LNCaP clone FGC (cell line): ENCODE measurements at regions not wholly inside any gene's neighbourhood (a gene's known extent, or its start where the extent isn't known, plus 50 kb on each side); places are given as distances from the start of the nearest gene placed in this dataset.
A peak's percentile ranks its signal among the peaks of the same experiment; 100 is the strongest.
"Not testable (repeated sequence)": the region's sequence is repeated elsewhere in the genome, so short reads cannot be mapped to it uniquely, and the experiment has no call there.

Experiments
- DNase-seq: peaks from one replicate; pipeline ENCODE4 v3.0.0-alpha.2; 2011; ENCODE audit warnings: low read depth
- H3K4me3 ChIP-seq: 2 replicates; pipeline ENCODE4 v1.5.1; 2011; ENCODE audit warnings: mild to moderate bottlenecking, low read depth, low read length, control low read depth
- CTCF ChIP-seq: IDR thresholded peaks from 2 replicates; pipeline ENCODE4 v1.5.1; 2012; ENCODE audit warnings: mild to moderate bottlenecking; ENCODE audit not compliant: control insufficient read depth, insufficient read depth; ENCODE audit errors: extremely low read depth

GRCh38 chr3:11739706-11740105 lies 96.0 kb upstream of the VGLL4 start:
- H3K4me3 ChIP-seq: no peak overlapping the region
- no peak for TF ChIP-seq CTCF
- no peak for DNase-seq

DNA sequence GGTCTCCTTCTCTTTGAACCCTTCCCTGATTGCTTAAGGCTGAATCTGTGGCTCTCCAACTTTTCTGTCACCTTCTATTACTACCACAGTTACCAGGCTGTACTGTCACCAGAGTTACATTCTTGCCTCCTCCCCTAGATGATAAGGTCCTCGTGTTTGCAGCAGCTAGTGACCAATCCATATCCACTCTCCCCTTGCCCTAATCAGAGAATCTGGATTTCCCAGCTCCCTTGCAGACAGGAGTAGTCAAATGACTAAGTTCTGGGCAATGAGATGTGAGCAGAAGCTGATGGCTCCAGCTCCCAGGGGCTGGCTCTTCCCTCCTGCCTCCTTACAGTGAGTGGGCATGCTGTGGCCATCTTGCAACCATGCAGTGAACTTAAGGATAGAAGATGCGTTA lies 95.4 kb upstream of the VGLL4 start:
- TF ChIP-seq CTCF: no peak

DNA sequence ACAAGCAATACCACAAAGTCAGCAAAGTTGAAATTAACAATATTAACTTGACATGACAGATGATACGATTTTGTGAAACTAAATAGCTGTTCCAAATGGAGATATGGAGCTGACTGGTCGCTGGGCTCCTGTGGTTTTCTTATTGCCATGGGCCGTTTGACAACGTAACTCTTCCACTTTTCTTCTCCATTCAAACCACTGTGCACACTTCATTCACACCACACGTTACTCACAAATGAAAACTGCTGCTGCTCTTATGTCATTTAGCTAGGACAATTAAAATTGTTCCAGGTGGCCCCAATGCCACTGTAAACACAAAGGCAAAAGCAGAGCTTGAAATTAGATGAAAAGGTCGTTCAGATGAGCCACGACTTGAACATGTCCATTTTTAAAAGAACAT lies 94.0 kb upstream of the VGLL4 start:
- no peak for DNase-seq
- H3K4me3 ChIP-seq: no peak overlapping the region
- no peak for TF ChIP-seq CTCF

More for the DNA sequence above, 95.4 kb upstream of the VGLL4 start:
- no peak overlapping the region for H3K4me3 ChIP-seq
- DNase-seq: no peak

GRCh38 chr3:11736136-11736833 lies 92.6 kb upstream of the VGLL4 start:
- DNase-seq: no peak
- no peak for TF ChIP-seq CTCF
- H3K4me3 ChIP-seq: no peak overlapping the region

DNA sequence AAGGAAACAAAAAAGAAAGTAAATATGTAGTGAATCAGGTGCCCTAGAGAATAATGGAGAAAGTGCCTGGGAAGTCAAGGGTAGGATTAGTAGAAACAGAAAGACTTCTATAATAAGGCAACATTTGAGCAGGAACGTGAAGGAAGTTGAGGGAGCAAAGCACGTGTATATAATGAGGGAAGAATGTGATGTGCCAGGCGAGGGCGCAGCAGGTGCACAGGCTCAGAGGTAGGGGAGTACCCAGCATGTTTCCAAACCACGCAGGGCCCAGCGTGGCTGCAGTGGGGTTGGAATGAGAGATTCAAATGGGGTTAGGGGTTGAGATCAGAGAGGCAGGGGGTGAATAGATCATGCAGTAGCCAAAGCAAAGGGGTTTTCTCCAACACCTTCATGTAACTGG lies 91.9 kb upstream of the VGLL4 start:
- H3K4me3 ChIP-seq: no peak overlapping the region
- no peak for DNase-seq
- TF ChIP-seq CTCF: peak; percentile 29

DNA sequence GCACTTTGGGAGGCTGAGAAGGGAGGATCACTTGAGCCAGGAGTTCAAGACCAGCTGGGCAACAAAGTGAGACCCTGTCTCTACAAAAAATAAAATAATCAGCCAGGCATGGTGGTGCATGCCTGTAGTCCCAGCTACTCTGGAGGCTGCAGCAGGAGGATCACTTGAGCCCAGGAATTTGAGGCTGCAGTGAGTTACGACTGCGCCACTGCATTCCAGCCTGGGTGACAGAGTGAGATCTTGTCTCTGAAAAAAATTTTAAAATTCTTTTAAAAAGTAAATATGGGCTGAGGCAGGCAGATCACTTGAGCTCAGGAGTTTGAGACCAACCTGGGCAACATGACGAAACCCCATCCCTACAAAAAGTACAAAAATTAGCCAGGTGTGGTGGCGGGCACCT lies 91.4 kb upstream of the VGLL4 start:
- DNase-seq, H3K4me3 ChIP-seq: not testable (repeated sequence)

DNA sequence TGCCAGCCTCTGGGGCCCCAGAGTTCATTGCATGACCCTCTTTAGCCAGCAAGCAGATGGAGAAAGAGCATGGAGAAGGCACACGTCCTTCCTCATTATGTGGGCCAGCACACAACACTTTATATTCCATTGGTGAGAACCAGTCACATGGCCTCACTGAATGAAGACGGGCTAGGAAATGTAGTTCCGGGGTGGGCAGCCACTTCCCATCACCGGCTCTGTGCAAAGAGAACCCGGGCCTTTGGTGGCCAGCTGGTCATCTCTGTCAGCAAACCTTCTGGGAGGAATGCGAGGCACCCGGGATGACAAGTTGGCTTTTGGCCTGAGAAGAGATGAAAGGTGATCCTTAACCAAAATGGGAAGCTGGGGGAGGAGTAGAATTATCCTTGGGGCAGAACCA lies 90.2 kb upstream of the VGLL4 start:
- DNase-seq: no peak
- no peak overlapping the region for H3K4me3 ChIP-seq
- no peak for TF ChIP-seq CTCF
